HG03432 (cell line): ENCODE measurements at regions not wholly inside any gene's neighbourhood (a gene's known extent, or its start where the extent isn't known, plus 50 kb on each side); places are given as distances from the start of the nearest gene placed in this dataset.
"Not testable (repeated sequence)": the region's sequence is repeated elsewhere in the genome, so short reads cannot be mapped to it uniquely, and the experiment has no call there.

Experiments
- ATAC-seq: cut with Tn5 transposase; IDR thresholded peaks from one replicate; pipeline ENCODE4 v1.9.1; 2021; ENCODE audit warnings: mild to moderate bottlenecking, moderate library complexity; ENCODE audit not compliant: unreplicated experiment

GRCh38 chr10:2895594-2896196 is 171.7 kb upstream of the PFKP start:
- ATAC-seq: no peak

- no peak for ATAC-seq
These were observed 173.4 kb upstream of the PFKP start for GRCh38 chr10:2893991-2894390.

- no peak for ATAC-seq
These were observed 174.0 kb upstream of the PFKP start for GRCh38 chr10:2893158-2893845.

- no peak for ATAC-seq
These were observed 175.6 kb upstream of the PFKP start for GRCh38 chr10:2891770-2892124.

- no peak for ATAC-seq
These were observed 176.1 kb upstream of the PFKP start for GRCh38 chr10:2891073-2891769.

GRCh38 chr10:2890093-2890492 is 177.3 kb upstream of the PFKP start:
- ATAC-seq: no peak

GRCh38 chr10:2888403-2889004 is 178.8 kb upstream of the PFKP start:
- ATAC-seq: no peak

GRCh38 chr10:2887391-2888070 is 179.8 kb upstream of the PFKP start:
- ATAC-seq: no peak

GRCh38 chr10:2886662-2887061 is 180.7 kb upstream of the PFKP start:
- no peak for ATAC-seq

GRCh38 chr10:2885288-2886278 is 181.8 kb upstream of the PFKP start:
- no peak for ATAC-seq

GRCh38 chr10:2883983-2884540 is 183.3 kb upstream of the PFKP start:
- not testable (repeated sequence) for ATAC-seq

- no peak for ATAC-seq
These were observed 184.1 kb upstream of the PFKP start for GRCh38 chr10:2883238-2883637.

- ATAC-seq: no peak
These were observed 184.7 kb upstream of the PFKP start for GRCh38 chr10:2882628-2883027.

- ATAC-seq: no peak
These were observed 185.4 kb upstream of the PFKP start for GRCh38 chr10:2881720-2882620.

- not testable (repeated sequence) for ATAC-seq
These were observed 187.3 kb upstream of the PFKP start for GRCh38 chr10:2880050-2880449.

- ATAC-seq: no peak
These were observed 188.5 kb upstream of the PFKP start for GRCh38 chr10:2878818-2879217.

- ATAC-seq: no peak
These were observed 191.3 kb upstream of the PFKP start for GRCh38 chr10:2876032-2876431.

GRCh38 chr10:2874963-2875362 is 192.4 kb upstream of the PFKP start:
- ATAC-seq: no peak

- ATAC-seq: no peak
These were observed 193.6 kb upstream of the PFKP start for GRCh38 chr10:2873769-2874168.
